GM12878 (cell line): ENCODE measurements at regions not wholly inside any gene's neighbourhood (a gene's known extent, or its start where the extent isn't known, plus 50 kb on each side); places are given as distances from the start of the nearest gene placed in this dataset.

Experiments used
- EP300 ChIP-seq, 2 experiments: fragments of 150-350 bp in 1 of 2; IDR thresholded peaks; 2 replicates each; pipeline ENCODE4 v1.6.1; 2011 to 2012; ENCODE audit warnings: low read depth in 2 of 2, low read length in 2 of 2, borderline replicate concordance in 1 of 2, improper control_type of control experiment in 1 of 2, inconsistent platforms in 1 of 2; ENCODE audit not compliant: control insufficient read depth in 1 of 2
- EZH2 ChIP-seq: IDR thresholded peaks from 2 replicates; pipeline ENCODE4 v1.6.1; 2012; ENCODE audit warnings: low read depth, mild to moderate bottlenecking, control low read depth, inconsistent platforms, low read length, borderline replicate concordance; ENCODE audit not compliant: control insufficient read depth
- RAD21 ChIP-seq: IDR thresholded peaks from 2 replicates; pipeline ENCODE4 v1.6.1; 2011; ENCODE audit warnings: mild to moderate bottlenecking, low read depth, low read length, moderate library complexity; ENCODE audit not compliant: insufficient read depth
- SMAD1 ChIP-seq: fragments of 450-650 bp; IDR thresholded peaks from 2 replicates; pipeline ENCODE4 v1.6.1; 2018; ENCODE audit warnings: mild to moderate bottlenecking, low read depth; ENCODE audit not compliant: partially characterized antibody
- TARDBP ChIP-seq: IDR thresholded peaks from 2 replicates; pipeline ENCODE4 v1.6.1; 2016; ENCODE audit warnings: borderline replicate concordance
- TCF3 ChIP-seq: IDR thresholded peaks from 2 replicates; pipeline ENCODE4 v1.6.1; 2012; ENCODE audit warnings: low read depth, mild to moderate bottlenecking, low read length, borderline replicate concordance; ENCODE audit not compliant: insufficient read depth
- YBX1 ChIP-seq: fragments of 450-650 bp; IDR thresholded peaks from 2 replicates; pipeline ENCODE4 v1.6.1; 2016; ENCODE audit warnings: antibody characterized with exemption
- ZBTB40 ChIP-seq: fragments of 450-650 bp; IDR thresholded peaks from 2 replicates; pipeline ENCODE4 v1.6.1; 2016; ENCODE audit warnings: mild to moderate bottlenecking, moderate library complexity, borderline replicate concordance
- TF ChIP-seq, protein P1 (sequence below): fragments of 150-350 bp; IDR thresholded peaks from 2 replicates; pipeline ENCODE4 v1.6.1; 2016; ENCODE audit warnings: low read depth, low read length

DNA sequence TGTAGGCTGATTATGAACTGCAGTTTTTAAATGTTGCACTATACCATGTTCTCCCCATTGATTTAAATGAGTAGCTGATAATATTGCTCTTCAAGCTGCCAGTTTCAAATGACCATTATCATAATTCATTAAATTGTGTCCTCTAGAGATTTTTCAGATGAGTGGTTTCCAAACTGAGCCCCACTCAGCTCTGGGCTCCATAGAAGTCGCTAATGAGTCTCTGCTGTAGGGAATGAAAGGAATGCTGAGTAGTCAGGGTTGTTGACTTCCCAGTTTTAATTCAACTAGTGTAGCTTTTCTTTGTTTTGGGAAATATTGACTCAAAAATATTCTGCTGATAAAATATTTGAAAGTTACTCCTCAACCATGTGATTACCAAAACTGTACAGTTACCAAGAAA lies 1081.1 kb downstream of the ARAP2 start (continued):
- no peak for TF ChIP-seq ZBTB40
- TF ChIP-seq RAD21: no peak
- TF ChIP-seq EP300 (IDR thresholded peaks at IDR 0.05; ENCODE audit: borderline replicate concordance in 1 of 2, control insufficient read depth in 1 of 2, low read depth in 2 of 2, low read length in 2 of 2): no peak
- TF ChIP-seq TCF3: no peak
- TF ChIP-seq, protein P1, sequence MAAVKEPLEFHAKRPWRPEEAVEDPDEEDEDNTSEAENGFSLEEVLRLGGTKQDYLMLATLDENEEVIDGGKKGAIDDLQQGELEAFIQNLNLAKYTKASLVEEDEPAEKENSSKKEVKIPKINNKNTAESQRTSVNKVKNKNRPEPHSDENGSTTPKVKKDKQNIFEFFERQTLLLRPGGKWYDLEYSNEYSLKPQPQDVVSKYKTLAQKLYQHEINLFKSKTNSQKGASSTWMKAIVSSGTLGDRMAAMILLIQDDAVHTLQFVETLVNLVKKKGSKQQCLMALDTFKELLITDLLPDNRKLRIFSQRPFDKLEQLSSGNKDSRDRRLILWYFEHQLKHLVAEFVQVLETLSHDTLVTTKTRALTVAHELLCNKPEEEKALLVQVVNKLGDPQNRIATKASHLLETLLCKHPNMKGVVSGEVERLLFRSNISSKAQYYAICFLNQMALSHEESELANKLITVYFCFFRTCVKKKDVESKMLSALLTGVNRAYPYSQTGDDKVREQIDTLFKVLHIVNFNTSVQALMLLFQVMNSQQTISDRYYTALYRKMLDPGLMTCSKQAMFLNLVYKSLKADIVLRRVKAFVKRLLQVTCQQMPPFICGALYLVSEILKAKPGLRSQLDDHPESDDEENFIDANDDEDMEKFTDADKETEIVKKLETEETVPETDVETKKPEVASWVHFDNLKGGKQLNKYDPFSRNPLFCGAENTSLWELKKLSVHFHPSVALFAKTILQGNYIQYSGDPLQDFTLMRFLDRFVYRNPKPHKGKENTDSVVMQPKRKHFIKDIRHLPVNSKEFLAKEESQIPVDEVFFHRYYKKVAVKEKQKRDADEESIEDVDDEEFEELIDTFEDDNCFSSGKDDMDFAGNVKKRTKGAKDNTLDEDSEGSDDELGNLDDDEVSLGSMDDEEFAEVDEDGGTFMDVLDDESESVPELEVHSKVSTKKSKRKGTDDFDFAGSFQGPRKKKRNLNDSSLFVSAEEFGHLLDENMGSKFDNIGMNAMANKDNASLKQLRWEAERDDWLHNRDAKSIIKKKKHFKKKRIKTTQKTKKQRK: no peak
- TF ChIP-seq SMAD1: no peak
- TF ChIP-seq EZH2: no peak
- no peak for TF ChIP-seq YBX1
- no peak for TF ChIP-seq TARDBP
- TF ChIP-seq, all 136 proteins: peak for 0
